Keratinocyte (primary cell): ENCODE measurements at regions not wholly inside any gene's neighbourhood (a gene's known extent, or its start where the extent isn't known, plus 50 kb on each side); places are given as distances from the start of the nearest gene placed in this dataset.
A peak's percentile ranks its signal among the peaks of the same experiment; 100 is the strongest.

Experiments used
- DNase-seq: peaks from one replicate; pipeline ENCODE4 v3.0.0-alpha.2; 2011; ENCODE audit warnings: low read depth, missing footprints, low spot score
- FAIRE-seq: peaks from 2 replicates; lab custom pipeline; 2011; peaks lifted over from hg19 to GRCh38; lab: Jason Lieb, UNC
- H2AFZ ChIP-seq: 2 replicates; pipeline ENCODE4 v1.6.0; 2012; ENCODE audit warnings: low read length, control low read depth, inconsistent platforms; ENCODE audit not compliant: control insufficient read depth
- H3K27ac ChIP-seq: 2 replicates; pipeline ENCODE4 v1.5.1; 2011; ENCODE audit warnings: low read length; ENCODE audit not compliant: control insufficient read depth, insufficient read depth
- H3K27me3 ChIP-seq: 3 replicates; pipeline ENCODE4 v1.6.0; 2011; ENCODE audit warnings: low read length; ENCODE audit not compliant: control insufficient read depth, insufficient read depth; ENCODE audit errors: extremely low read depth
- H3K36me3 ChIP-seq, 2 experiments: 2 replicates in 1 of 2; 3 replicates in 1 of 2; pipeline ENCODE4 v1.5.1; 2011; ENCODE audit warnings: low read length in 2 of 2, mild to moderate bottlenecking in 1 of 2; ENCODE audit not compliant: control insufficient read depth in 2 of 2, insufficient read depth in 2 of 2; ENCODE audit errors: extremely low read depth in 1 of 2
- H3K4me1 ChIP-seq: 3 replicates; pipeline ENCODE4 v1.5.1; 2011; ENCODE audit warnings: low read length; ENCODE audit not compliant: control insufficient read depth, insufficient read depth; ENCODE audit errors: extremely low read depth
- H3K4me2 ChIP-seq: 3 replicates; pipeline ENCODE4 v1.6.0; 2011; ENCODE audit warnings: low read depth, low read length; ENCODE audit not compliant: control insufficient read depth, insufficient read depth; ENCODE audit errors: extremely low read depth
- H3K4me3 ChIP-seq, 3 experiments: fragments of 200-600 bp in 1 of 3; sonication (generic) in 1 of 3; 2 replicates in 2 of 3; 3 replicates in 1 of 3; pipeline ENCODE4 v1.5.1; 2011 to 2016; ENCODE audit warnings: low read length in 3 of 3, mild to moderate bottlenecking in 3 of 3, control low read depth in 2 of 3, inconsistent platforms in 1 of 3, low read depth in 1 of 3, mixed read lengths in 1 of 3, mixed run types in 1 of 3, moderate library complexity in 1 of 3; ENCODE audit not compliant: control insufficient read depth in 2 of 3, insufficient read depth in 2 of 3; ENCODE audit errors: extremely low read depth in 1 of 3
- H3K79me2 ChIP-seq: 2 replicates; pipeline ENCODE4 v1.6.0; 2012; ENCODE audit warnings: low read length; ENCODE audit not compliant: control insufficient read depth, insufficient read depth
- H3K9ac ChIP-seq: 3 replicates; pipeline ENCODE4 v1.6.0; 2011; ENCODE audit warnings: low read length; ENCODE audit not compliant: control insufficient read depth, insufficient read depth; ENCODE audit errors: extremely low read depth
- H3K9me1 ChIP-seq: 3 replicates; pipeline ENCODE4 v1.6.0; 2011; ENCODE audit warnings: low read length; ENCODE audit not compliant: control insufficient read depth, insufficient read depth; ENCODE audit errors: extremely low read depth
- H3K9me3 ChIP-seq: 2 replicates; pipeline ENCODE4 v1.5.1; 2012; ENCODE audit warnings: low read depth, low read length; ENCODE audit not compliant: control insufficient read depth
- H4K20me1 ChIP-seq: 3 replicates; pipeline ENCODE4 v1.6.0; 2011; ENCODE audit warnings: low read length; ENCODE audit not compliant: control insufficient read depth, insufficient read depth; ENCODE audit errors: extremely low read depth
- CTCF ChIP-seq, 3 experiments: IDR thresholded peaks in 1 of 3; conservative IDR thresholded peaks in 1 of 3; optimal IDR thresholded peaks in 1 of 3; 2 replicates in 2 of 3; 3 replicates in 1 of 3; pipeline versions ENCODE3 to v1.5.1; 2011; ENCODE audit warnings: low read length in 3 of 3, mild to moderate bottlenecking in 3 of 3, moderate library complexity in 2 of 3, control low read depth in 1 of 3, inconsistent platforms in 1 of 3; ENCODE audit not compliant: insufficient read depth in 2 of 3; ENCODE audit errors: extremely low read depth in 1 of 3
- EZH2 ChIP-seq: IDR thresholded peaks from one replicate; pipeline ENCODE4 v1.6.1; 2012; ENCODE audit warnings: inconsistent platforms, mild to moderate bottlenecking, low read length, moderate library complexity
- dilution Hi-C: fragments of 300-500 bp; cut with MboI; formaldehyde crosslinking; loops from one replicate; pipeline ENCODE4 v1.7.0; 2020; ENCODE audit warnings: low sequenced_read_pairs; ENCODE audit not compliant: extremely low pct_ligation_motif_present

GRCh38 chr6:4466261-4466660, 309.9 kb upstream of the CDYL start:
- no peak overlapping the region for H3K9ac ChIP-seq
- no peaks in the 10 kb centered on the region for H4K20me1 ChIP-seq
- FAIRE-seq (peak; percentile 76), DNase-seq (no peak)
- H3K36me3 ChIP-seq: no peaks in the 10 kb centered on the region
- peaks cover 3% of the 10 kb centered on the region for H3K9me3 ChIP-seq
- H2AFZ ChIP-seq: no peak overlapping the region
- no peak overlapping the region for H3K4me3 ChIP-seq
- no peaks in the 10 kb centered on the region for H3K9me1 ChIP-seq
- TF ChIP-seq EZH2: no peak
- no peak for TF ChIP-seq CTCF (optimal IDR thresholded peaks at IDR 0.05 in 1 of 3, IDR thresholded peaks at IDR 0.05 in 1 of 3, conservative IDR thresholded peaks at IDR 0.05 in 1 of 3; ENCODE audit: extremely low read depth in 1 of 3, insufficient read depth in 2 of 3, low read length in 3 of 3)
- no peaks in the 10 kb centered on the region for H3K79me2 ChIP-seq
- H3K4me1 ChIP-seq: no peaks in the 10 kb centered on the region
- H3K4me2 ChIP-seq: no peak overlapping the region
- no peaks in the 10 kb centered on the region for H3K27me3 ChIP-seq
- dilution Hi-C loops: no loop called here
- no peak overlapping the region for H3K27ac ChIP-seq

GRCh38 chr6:4464638-4465037, 311.6 kb upstream of the CDYL start:
- Histone ChIP-seq H2AFZ (no peak overlapping the region), H3K9me3 (no peaks in the 10 kb centered on the region), H3K4me2 (no peak overlapping the region), H3K4me1 (peaks cover 15% of the 10 kb centered on the region), H3K79me2 (no peaks in the 10 kb centered on the region), H3K9me1 (no peaks in the 10 kb centered on the region), H3K36me3 (no peaks in the 10 kb centered on the region), H3K9ac (no peak overlapping the region), H3K27ac (no peak overlapping the region), H3K4me3 (no peak overlapping the region), H3K27me3 (no peaks in the 10 kb centered on the region), H4K20me1 (no peaks in the 10 kb centered on the region)
- TF ChIP-seq CTCF (optimal IDR thresholded peaks at IDR 0.05 in 1 of 3, IDR thresholded peaks at IDR 0.05 in 1 of 3, conservative IDR thresholded peaks at IDR 0.05 in 1 of 3; ENCODE audit: extremely low read depth in 1 of 3, insufficient read depth in 2 of 3, low read length in 3 of 3) (no peak), EZH2 (no peak)
- dilution Hi-C loops: no loop called here
- no peak for DNase-seq
- FAIRE-seq: no peak
